ENCODE measurements at regions not wholly inside any gene's neighbourhood (a gene's known extent, or its start where the extent isn't known, plus 50 kb on each side); places are given as distances from the start of the nearest gene placed in this dataset.
"Not testable (repeated sequence)": the region's sequence is repeated elsewhere in the genome, so short reads cannot be mapped to it uniquely, and the experiment has no call there.

GRCh38 chr4:132382243-132382642 lies 766.9 kb upstream of the PCDH10 start:
- DNase-seq (ENCODE audit: low spot score): no peak

DNA sequence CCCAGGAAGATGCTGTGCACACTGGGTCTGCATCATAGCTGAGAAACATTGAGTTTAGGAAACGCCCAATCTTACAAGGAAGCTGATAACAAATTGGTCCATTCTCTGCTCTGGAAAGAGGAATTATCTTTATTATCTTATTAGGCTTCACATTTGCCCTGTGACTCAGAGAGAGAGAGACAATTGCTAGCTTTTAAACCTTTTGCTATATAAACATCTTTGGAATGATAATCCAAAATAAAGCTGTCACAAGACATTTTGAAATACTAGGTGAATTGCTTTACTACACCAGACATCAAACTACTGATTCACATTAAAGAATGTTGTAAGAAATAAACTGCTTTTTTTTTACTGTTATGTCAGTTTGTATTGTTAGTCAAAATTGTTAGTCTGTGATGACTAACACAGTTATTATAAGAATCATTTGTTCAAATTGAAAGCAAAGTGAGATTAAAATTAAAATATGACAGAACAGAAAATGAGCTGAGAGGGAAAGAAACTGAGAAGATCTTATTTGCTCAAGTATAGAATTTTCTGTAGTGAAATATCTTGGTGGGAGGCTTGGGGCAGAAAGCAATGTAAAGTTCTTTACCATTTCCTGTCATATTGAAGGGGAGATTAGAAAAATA lies 765.4 kb upstream of the PCDH10 start:
- DNase-seq (ENCODE audit: low spot score): no peak

- DNase-seq (ENCODE audit: low spot score): no peak
Observed at GRCh38 chr4:132384709-132385108, 764.4 kb upstream of the PCDH10 start.

DNA sequence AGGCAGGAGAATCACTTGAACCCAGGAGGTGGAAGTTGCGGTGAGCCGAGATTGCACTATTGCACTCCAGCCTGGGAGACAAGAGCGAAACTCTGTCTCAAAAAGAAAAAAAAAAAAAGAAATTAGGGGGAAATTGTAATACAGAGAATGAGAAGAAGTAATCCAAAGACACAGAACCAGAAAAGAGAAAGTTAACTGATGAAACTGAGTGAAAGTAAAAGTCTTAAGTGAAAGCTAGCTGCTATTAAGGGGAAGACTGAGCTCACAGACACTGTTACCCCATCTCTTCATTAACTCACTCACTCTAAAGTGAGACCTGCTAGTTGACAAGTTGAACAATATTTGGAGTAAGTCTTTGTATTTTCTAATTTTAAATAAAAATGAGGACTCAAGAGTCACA lies 763.0 kb upstream of the PCDH10 start:
- no peak for DNase-seq (ENCODE audit: low spot score)

GRCh38 chr4:132387060-132387459 lies 762.0 kb upstream of the PCDH10 start:
- DNase-seq (ENCODE audit: low spot score): no peak

- no peak for DNase-seq (ENCODE audit: low spot score)
Observed at GRCh38 chr4:132395561-132395960, 753.5 kb upstream of the PCDH10 start.

GRCh38 chr4:132396636-132397035 lies 752.5 kb upstream of the PCDH10 start:
- DNase-seq (ENCODE audit: low spot score): no peak

DNA sequence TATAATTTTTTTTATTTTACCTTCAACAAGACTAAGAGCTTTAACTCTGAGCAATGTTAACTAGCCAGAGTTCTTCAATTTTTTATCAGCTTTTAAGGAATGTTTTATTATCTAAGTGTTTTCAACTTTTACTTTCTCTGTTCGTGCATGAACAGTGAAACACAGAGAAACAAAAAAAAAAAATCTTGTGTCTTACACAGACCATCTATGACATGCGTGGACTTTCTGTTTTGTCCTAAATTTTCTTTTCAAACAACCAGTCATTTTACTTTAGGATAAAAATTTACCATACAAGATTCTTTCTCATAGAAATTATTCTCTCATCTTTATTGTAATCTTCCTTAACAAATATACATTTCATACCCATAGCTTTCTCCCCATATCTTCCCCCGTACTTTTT lies 731.9 kb upstream of the PCDH10 start:
- DNase-seq (ENCODE audit: low spot score): no peak

DNA sequence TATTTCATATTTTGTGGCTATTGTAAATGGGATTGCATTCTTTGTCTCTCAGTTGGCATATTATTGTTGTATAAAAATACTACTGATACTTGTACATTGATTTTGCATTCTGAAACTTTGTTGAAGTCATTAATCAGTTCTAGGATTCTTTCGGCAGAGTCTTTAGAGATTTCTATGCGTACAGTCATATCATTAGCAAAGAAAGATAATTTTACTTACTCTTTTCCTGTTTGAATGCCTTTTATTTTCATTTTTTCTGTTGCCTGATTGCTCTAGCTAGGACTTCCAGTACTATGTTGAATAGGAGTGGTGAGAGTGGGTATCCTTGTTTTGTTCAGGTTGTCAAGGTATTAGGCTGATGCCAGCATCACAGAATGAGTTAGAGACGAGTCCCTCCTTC lies 722.0 kb upstream of the PCDH10 start:
- no peak for DNase-seq (ENCODE audit: low spot score)

- no peak for DNase-seq (ENCODE audit: low spot score)
Observed at GRCh38 chr4:132437117-132437516, 712.0 kb upstream of the PCDH10 start.

- no peak for DNase-seq (ENCODE audit: low spot score)
Observed at GRCh38 chr4:132445386-132445785, 703.7 kb upstream of the PCDH10 start.

- not testable (repeated sequence) for DNase-seq (ENCODE audit: low spot score)
Observed at GRCh38 chr4:132457987-132458386, 691.1 kb upstream of the PCDH10 start.

GRCh38 chr4:132479543-132479942 lies 669.6 kb upstream of the PCDH10 start:
- DNase-seq (ENCODE audit: low spot score): no peak

- no peak for DNase-seq (ENCODE audit: low spot score)
Observed at GRCh38 chr4:132488555-132488954, 660.5 kb upstream of the PCDH10 start.

DNA sequence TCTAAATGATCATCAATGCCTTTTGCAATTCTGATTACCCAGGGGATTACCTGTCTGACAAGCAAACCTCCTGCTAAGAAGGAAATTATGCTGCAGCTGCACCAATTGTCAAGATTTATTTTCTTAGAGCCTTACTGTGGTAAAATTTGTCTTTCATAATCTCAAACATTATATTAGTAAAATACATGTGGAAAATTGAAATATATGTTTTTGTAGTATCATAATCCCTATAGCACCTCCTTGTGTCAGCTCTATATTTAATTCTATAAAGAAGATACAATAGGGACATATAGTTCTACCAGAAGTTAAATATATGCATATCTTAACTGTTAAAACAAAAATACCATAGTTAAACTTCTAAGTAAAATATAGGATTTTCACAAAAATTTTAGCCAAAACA lies 655.6 kb upstream of the PCDH10 start:
- DNase-seq (ENCODE audit: low spot score): no peak

- DNase-seq (ENCODE audit: low spot score): not testable (repeated sequence)
Observed at GRCh38 chr4:132495267-132495812, 653.8 kb upstream of the PCDH10 start.

- no peak for DNase-seq (ENCODE audit: low spot score)
Observed at GRCh38 chr4:132498215-132498614, 650.9 kb upstream of the PCDH10 start.

- peak; percentile 0 for DNase-seq (ENCODE audit: low spot score)
Observed at GRCh38 chr4:132502096-132502552, 647.0 kb upstream of the PCDH10 start.

GRCh38 chr4:132504438-132504837 lies 644.7 kb upstream of the PCDH10 start:
- no peak for DNase-seq (ENCODE audit: low spot score)

DNA sequence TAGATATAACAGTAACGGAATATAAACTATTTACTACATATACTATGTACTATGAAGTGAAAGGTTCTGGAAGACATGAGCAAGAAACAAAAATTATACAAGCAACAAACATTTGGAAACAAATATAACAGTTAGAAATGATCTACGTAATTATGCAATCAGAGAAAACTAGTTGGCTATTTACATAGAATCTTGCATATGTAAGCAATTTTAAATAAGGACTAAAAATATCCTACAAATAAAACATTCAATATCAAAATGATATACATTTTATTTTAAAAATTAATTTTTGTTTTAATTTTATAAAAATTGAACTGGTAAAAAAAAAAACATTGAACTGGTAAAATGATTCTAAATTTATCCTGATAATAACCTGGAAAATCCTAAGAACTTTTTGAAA lies 642.5 kb upstream of the PCDH10 start:
- DNase-seq (ENCODE audit: low spot score): no peak

GRCh38 chr4:132513491-132513890 lies 635.6 kb upstream of the PCDH10 start:
- no peak for DNase-seq (ENCODE audit: low spot score)

GRCh38 chr4:132526652-132527051 lies 622.4 kb upstream of the PCDH10 start:
- DNase-seq (ENCODE audit: low spot score): no peak

- DNase-seq (ENCODE audit: low spot score): no peak
Observed at GRCh38 chr4:132527817-132528216, 621.3 kb upstream of the PCDH10 start.

DNA sequence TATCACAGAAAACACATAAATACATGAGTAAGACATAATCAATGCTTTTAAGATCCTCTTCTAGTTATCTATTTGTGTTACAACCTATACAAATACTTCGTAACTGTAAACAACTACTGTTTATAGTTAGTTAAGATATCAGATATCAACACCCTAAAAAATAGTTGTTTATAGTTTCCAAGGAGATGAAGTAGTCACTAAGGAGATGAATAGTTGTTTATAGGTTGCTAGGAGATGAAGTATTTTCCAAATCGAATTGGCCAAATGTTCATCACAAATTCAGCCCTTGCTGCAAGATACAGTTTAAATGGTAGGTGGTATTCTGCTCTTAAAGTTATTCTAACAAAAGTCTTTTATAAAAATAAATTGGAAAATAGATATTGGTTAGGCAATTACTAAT lies 618.2 kb upstream of the PCDH10 start:
- DNase-seq (ENCODE audit: low spot score): no peak

Data from activated CD4-positive, alpha-beta T cell treated with anti-CD3 and anti-CD28 coated beads, Interleukin-2, Interleukin-4, amounts not matched to agents 100 ng/mL and 50 ng/mL, durations not matched to agents 16 hours and 8 hours (primary cell).